HG03442 (cell line): ENCODE measurements at regions not wholly inside any gene's neighbourhood (a gene's known extent, or its start where the extent isn't known, plus 50 kb on each side); places are given as distances from the start of the nearest gene placed in this dataset.
A peak's percentile ranks its signal among the peaks of the same experiment; 100 is the strongest.

ENCODE experiments used
- ATAC-seq: cut with Tn5 transposase; IDR thresholded peaks from one replicate; pipeline ENCODE4 v1.9.1; 2021; ENCODE audit warnings: mild to moderate bottlenecking, moderate library complexity; ENCODE audit not compliant: unreplicated experiment

DNA sequence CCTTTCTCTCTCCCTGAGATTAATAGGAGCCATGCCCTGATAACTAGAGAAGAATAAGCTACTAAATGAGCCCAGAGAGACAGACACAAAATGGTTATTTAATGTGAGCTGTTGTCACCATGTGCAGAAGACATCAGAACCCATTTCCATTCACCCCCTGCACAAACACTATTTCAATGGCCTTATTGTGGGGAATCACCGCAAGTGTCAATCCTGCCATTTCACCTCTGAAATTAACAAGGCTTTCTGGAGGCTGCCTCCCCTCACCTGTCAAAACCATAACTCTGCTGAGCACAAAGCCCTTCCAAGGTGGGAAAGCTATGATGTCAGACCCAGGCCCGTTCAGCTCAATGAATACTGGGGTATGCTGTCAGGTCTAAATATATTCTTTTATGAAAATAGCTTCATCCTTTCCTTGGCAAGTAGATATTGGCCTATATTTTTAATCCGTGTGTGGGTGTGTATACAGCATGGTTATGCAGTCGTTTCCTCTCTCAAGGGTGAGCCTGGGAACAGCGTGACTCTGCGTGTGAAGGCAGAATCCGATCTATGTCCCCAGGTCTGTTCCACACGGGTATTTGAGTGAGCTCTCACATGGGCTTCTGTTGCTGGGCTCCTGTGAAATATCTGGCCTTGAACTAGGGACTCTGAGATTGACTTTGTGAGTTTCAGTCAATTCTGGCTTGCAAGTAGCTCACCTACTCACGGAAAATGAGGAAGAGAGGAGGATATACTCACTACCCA lies 266.3 kb downstream of the FBXW7 start:
- no peak for ATAC-seq

- no peak for ATAC-seq
Observed at GRCh38 chr4:152267811-152268210, 268.1 kb downstream of the FBXW7 start.

DNA sequence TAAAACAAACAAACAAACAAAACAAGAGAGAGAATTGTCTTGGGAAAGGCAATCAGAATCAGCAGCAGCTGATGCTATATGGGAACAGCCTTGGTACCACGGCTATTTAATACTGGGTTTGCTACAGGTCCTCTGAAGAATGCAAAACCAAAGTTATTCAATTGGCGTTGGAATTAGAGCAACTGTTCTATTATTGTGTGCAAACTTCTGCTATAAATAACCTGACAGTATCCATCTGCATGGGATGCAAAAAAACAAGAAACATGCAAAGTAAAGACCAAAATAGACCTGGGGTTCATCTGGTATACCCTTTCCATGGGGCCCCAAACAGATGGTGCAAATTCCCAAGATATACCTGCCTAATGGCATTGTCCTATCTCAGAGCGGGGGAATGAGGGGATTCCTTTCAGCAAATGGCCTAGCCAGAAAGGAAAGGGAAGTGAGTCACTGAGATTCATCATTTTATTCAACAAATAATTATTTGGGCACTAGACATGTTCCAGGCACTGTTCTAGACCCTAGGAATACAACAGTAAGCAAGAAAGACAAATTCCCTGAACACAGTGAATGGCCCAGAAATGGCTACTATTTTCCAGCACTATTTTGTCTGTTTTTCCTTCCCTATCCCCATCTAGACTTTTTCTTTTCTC lies 268.9 kb downstream of the FBXW7 start:
- ATAC-seq: no peak

DNA sequence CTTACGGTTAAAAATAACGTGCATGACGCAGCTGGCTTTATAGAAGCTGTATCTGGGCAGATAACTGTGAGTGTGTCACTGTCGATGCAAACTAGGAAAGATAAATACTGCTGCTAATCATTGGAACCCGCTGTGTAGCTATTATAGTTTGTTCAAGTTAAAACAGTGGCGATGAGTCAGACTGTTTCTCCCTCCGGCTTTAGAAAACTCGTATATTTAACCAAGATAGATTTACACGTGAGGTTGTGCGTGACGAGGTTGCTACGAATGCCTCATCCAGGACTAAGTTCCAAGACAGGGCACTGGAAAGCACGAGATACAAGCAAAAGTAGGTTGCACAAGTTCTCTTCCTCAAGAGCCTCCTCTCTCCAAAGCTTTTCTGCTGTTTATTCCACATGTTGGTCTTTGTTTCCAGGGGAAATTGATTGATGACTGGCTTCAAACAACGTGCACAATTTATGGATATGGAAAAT lies 270.7 kb downstream of the FBXW7 start:
- no peak for ATAC-seq

- no peak for ATAC-seq
Observed at GRCh38 chr4:152264106-152264505, 271.8 kb downstream of the FBXW7 start.

- no peak for ATAC-seq
Observed at GRCh38 chr4:152259866-152260265, 276.0 kb downstream of the FBXW7 start.

DNA sequence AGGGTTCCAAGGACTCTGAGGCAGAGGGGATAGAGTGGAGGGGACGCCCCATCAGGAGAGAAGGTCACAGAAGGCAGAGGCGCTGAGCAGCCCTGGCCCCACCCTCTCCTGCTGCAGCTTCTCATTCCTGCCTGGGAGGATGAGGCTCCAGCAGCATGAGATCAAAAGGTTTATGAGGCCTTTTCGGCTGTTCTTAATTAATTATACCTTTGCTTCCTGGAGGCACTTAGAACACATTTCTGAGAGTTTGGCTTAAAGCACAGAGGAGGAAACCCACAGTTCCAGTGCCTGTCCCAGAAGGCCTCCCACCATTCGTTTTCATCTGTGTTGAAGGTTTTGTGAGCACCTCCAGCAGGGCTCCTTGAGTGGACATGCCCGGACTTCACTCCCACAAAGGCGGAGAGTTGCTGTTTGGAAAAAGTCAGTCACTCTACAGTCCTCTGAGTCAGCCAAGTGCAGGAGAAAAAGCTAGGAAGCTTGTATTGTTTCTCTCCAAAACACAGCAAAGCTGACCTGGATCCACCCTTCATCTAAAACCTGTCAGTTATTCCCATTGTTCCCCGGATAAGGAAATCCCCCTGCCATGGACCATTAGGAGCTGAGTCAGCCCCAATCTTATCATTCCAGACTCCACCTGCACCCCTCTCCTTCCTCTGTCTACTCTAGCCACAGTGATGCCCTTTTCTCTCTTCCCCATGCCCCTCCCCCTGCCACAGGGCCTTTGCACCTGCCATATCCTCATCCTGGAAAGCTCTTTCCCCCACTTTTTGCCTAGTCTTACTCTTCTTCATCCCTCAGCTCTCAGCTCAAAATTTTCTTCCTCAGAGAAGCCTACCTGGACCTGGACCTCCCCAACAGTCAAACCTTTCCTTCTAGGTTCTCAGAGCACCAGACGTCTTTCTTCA lies 276.8 kb downstream of the FBXW7 start:
- ATAC-seq: no peak

DNA sequence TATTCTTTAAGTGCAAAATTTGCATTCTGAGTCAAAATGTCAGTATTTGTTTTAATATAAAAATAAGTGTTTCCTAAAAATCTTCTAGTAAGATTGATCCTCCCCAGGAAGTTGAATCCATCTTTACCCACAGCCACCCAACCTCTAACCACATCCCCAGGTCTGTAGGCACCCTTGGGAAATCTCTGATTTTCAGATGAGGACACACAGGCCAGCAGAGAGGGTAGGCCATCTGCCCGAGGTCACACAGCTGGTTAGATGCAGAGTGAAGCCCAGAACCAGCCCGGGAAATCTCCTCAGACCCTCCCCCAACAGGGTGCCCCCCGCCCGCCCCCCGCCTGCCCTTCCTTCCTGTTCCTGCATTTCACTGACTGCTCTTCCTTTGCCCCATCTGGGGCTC lies 277.5 kb downstream of the FBXW7 start:
- ATAC-seq: no peak

DNA sequence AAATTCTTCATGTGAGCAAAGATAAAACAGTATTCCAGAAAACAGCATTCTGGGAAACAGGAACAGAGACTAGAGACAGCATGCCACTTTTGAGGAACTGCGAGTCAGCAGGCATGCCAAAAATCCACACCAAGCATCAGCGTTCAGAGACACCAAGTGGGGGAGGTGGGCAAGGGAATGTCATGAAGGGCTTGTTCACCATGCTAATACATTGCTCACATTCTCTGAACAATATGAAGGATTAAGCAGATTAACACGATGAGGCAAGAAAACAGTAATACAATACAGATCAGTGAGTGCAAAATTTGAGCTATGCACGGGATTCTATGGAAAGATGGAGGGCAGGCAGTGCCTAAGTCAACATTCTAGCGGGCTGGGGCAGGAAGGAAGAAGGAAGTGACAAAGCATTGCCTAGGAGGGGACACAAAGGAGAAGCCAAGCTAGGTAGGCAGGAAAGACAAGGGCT lies 278.3 kb downstream of the FBXW7 start:
- ATAC-seq: no peak

DNA sequence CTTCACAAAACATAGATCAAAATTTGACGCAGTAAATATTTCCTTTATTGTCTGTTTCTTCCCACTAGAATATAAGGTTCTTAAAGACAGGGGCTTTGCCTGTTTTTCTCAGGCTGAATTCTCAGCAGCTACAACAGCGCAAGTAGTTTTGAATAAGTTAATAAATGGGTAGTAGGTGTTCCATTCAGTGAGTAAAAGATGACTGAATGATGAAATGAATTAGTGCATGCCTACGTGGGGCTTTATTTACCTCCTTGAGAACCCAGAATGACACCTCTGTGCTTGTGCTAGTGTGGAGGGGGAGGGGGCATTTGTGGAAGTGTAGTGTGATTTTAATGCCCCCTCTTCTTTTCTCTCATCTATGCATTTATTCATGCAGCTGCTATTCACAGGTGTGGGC lies 278.9 kb downstream of the FBXW7 start:
- ATAC-seq: no peak

DNA sequence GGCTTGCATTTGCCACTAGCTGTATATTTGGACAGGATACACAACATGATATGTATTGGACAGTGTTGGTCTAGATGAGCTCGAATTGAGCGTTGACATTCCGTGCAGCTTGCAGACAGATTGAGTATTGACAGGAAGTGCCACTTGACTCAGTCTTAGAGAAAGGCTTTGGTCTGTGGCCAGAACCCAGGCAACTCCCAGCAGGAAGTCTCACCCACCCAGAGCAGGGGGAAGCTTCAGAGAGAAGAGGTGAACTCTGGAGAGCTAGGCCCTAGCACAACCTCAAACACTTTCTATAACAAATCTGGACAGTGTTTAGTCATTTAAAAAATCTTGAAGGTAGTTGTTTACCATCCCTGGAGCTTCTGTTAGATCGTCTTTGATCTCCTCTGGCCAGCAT lies 280.5 kb downstream of the FBXW7 start:
- peak; percentile 97 for ATAC-seq

DNA sequence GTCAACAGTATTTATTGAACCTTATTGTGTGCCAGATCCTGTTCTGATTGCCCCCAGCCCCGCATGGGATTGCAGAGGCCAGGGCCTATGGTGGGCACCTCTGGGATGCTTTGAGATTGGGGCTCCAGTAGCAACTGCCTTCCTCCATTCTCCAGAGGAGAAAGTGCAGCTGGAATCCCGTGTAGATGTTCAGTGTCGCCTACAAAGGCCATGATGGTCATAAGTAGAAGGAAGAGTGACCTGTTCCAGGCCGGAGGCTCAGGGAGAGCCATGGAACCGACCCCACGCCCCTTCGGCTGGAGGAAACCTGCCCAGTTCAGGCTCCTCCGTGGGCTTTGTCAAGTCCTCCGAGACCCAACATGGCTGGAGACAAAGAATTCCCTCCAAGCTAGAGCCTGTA lies 287.5 kb downstream of the FBXW7 start:
- ATAC-seq: no peak

DNA sequence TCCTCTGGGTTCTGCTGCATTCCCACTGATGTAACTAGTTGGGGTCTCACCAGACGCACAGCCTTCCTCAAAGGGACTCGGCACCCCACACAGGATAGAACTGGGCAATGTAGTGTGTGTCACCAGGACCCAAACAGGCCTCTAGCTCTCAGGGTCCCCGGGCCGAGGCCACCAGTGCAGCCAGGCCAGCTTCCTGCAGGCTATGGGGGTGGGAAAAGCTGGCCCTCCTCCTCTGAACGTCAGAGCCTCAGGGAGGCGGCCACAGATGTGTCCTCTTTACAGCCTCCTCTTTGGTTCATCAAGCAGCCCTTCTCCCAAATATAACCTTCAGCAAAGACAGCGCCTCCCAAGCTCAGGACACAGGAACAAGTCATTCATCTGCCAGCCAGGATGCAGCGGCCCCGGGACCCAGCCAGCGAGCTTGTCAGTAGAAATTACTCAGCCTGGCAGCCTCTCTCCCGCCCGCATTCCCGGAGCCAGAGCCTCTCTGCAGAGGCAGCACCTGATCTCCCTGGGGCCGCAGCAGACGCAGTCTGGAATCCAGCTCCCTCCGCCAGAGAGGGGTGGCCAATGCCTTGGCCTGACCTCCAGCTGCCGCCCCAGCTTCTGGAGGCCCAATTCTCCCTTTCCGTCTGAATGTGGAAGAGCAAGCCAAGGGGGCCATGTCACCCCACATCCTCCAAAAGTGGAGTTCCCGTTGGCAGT lies 288.5 kb downstream of the FBXW7 start:
- ATAC-seq: no peak

- no peak for ATAC-seq
Observed at GRCh38 chr4:152246659-152247058, 289.2 kb downstream of the FBXW7 start.

DNA sequence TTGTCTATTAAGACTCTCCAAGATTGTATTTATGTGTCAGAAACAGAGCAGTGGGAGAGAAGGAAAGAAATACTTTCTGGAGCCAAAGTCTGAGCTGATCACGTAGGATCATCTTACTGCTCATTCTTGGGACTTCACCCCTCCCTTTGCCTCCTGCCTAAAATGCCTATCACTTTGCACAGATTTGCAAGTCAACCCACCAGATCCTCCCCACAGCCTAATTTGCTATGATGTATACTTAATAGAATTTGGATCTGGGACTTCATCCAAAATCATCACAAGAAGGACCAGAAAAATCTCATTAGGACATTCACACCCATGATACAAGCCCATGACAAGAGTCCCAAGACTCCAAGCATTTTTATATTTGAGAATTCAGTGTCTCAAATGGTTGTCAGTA lies 290.2 kb downstream of the FBXW7 start:
- no peak for ATAC-seq

- no peak for ATAC-seq
Observed at GRCh38 chr4:152244659-152245058, 291.2 kb downstream of the FBXW7 start.

GRCh38 chr4:152243896-152244595 lies 291.8 kb downstream of the FBXW7 start:
- ATAC-seq: no peak

- no peak for ATAC-seq
Observed at GRCh38 chr4:152243206-152243605, 292.7 kb downstream of the FBXW7 start.

GRCh38 chr4:152240232-152240631 lies 295.7 kb downstream of the FBXW7 start:
- no peak for ATAC-seq

DNA sequence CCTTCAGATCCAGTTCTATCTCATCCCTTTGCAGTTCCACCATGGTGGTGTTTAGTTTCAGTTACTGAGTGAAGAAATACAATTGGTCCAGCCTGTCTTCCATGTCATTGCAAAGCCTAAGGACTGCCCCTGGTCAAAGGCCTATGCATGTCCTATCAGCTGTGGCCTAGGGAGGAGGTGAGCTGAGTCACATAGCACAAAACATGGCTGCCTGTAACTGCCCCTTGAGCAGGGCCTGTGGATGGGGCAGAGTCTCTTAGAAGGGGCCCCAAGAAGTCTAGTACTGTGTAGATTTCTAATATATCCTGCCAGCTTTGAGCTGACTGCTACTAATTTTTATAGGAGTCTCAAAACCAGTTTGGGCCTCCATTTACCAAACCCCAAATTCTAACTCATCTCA lies 296.7 kb downstream of the FBXW7 start:
- ATAC-seq: no peak
